ENCODE measurements at regions not wholly inside any gene's neighbourhood (a gene's known extent, or its start where the extent isn't known, plus 50 kb on each side); places are given as distances from the start of the nearest gene placed in this dataset.
"Not testable (repeated sequence)": the region's sequence is repeated elsewhere in the genome, so short reads cannot be mapped to it uniquely, and the experiment has no call there.

GRCh38 chr14:38929416-38929815, 173.6 kb downstream of the SEC23A start:
- no TSS peak for BruUV-seq (replicated peaks)
- dilution Hi-C loops (cut with HindIII; ENCODE audit: low sequenced_read_pairs, unreplicated experiment) = no loop called here
- Histone ChIP-seq H3K27me3 (ENCODE audit: control insufficient read depth, insufficient read depth, low read length) (no peaks in the 10 kb centered on the region), H3K23ac (ENCODE audit: low read depth, low read length) (no peak overlapping the region), H4K8ac (ENCODE audit: low read depth in 2 of 2, low read length in 2 of 2) (no peak overlapping the region), H4K20me1 (ENCODE audit: insufficient read depth, low read length) (no peaks in the 10 kb centered on the region), H3K79me1 (ENCODE audit: low read depth in 1 of 2, low read length in 2 of 2) (no peaks in the 10 kb centered on the region), H2BK5ac (ENCODE audit: low read depth, low read length, poor library complexity, severe bottlenecking) (no peak overlapping the region), H4K91ac (ENCODE audit: insufficient read depth, low read depth, low read length) (no peak overlapping the region), H3K4me3 (ENCODE audit: insufficient read depth, low read depth, low read length) (no peak overlapping the region), H2BK20ac (ENCODE audit: low read depth, low read length) (no peak overlapping the region), H2AFZ (replicated peaks; ENCODE audit: low read length, poor library complexity) (no peak overlapping the region), H2AK5ac (ENCODE audit: low read depth, low read length) (no peak overlapping the region), H2BK15ac (ENCODE audit: low read depth, low read length) (no peak overlapping the region), H3K14ac (replicated peaks; ENCODE audit: low read depth, low read length) (no peak overlapping the region), H2AK9ac (replicated peaks; ENCODE audit: low read depth, low read length, poor library complexity) (no peak overlapping the region), H3K9me1 (ENCODE audit: insufficient read depth, low read length) (no peaks in the 10 kb centered on the region), H3K9me3 (ENCODE audit: control insufficient read depth, insufficient read depth, low read length) (no peaks in the 10 kb centered on the region), H3K56ac (ENCODE audit: extremely low read depth, insufficient read depth, low read length) (no peak overlapping the region), H3K4ac (ENCODE audit: low read depth, low read length) (no peak overlapping the region), H4K5ac (ENCODE audit: low read depth, low read length) (no peak overlapping the region), H2BK120ac (ENCODE audit: low read depth, low read length) (no peak overlapping the region), H3K18ac (ENCODE audit: low read depth, low read length) (no peak overlapping the region), H3K4me1 (ENCODE audit: control insufficient read depth, insufficient read depth, low read length) (no peaks in the 10 kb centered on the region), H3K4me2 (ENCODE audit: low read depth, low read length) (no peak overlapping the region), H3K27ac (ENCODE audit: insufficient read depth, low read length) (no peak overlapping the region), H3K9ac (ENCODE audit: low read depth, low read length) (no peak overlapping the region), H3K36me3 (ENCODE audit: control insufficient read depth, insufficient read depth, low read length) (no peaks in the 10 kb centered on the region)
- in situ Hi-C loops (cut with MboI; ENCODE audit: low sequenced_read_pairs) = no loop called here
- intact Hi-C loops (cut with micrococcal nuclease) = no loop called here
- TF ChIP-seq FOS (IDR thresholded peaks at IDR 0.05; ENCODE audit: low read depth, low read length) (no peak), RFX5 (IDR thresholded peaks at IDR 0.05; ENCODE audit: low read depth, low read length) (no peak), MAZ (IDR thresholded peaks at IDR 0.05; ENCODE audit: borderline replicate concordance, low read depth, low read length) (no peak), CEBPB (IDR thresholded peaks at IDR 0.05; ENCODE audit: low read depth, low read length) (no peak), CTCF (conservative IDR thresholded peaks at IDR 0.05; ENCODE audit: low read depth, low read length) (no peak)
- ChIA-PET CTCF (no interaction called here), POLR2A (ENCODE audit: unreplicated experiment) (no interaction called here)
- no peak for DNase-seq
- ATAC-seq (ENCODE audit: low read depth) = no peak

GRCh38 chr14:38921893-38922292, 181.1 kb downstream of the SEC23A start:
- H2BK20ac ChIP-seq (ENCODE audit: low read depth, low read length); BruUV-seq (replicated peaks): not testable (repeated sequence)
- 74% methylated on average over 9 of the region's 11 CpGs; no CpG with 5 or more reads in 1 of the 2 experiments for WGBS, 2 experiments (ENCODE audit: extremely low coverage in 2 of 2, insufficient read length in 1 of 2)

More at GRCh38 chr14:38921893-38922292, 181.1 kb downstream of the SEC23A start:
- H2AK9ac ChIP-seq (replicated peaks; ENCODE audit: low read depth, low read length, poor library complexity); H3K18ac ChIP-seq (ENCODE audit: low read depth, low read length); H3K4ac ChIP-seq (ENCODE audit: low read depth, low read length); H3K27ac ChIP-seq (ENCODE audit: insufficient read depth, low read length); in situ Hi-C loops (cut with MboI; ENCODE audit: low sequenced_read_pairs); H2AFZ ChIP-seq (replicated peaks; ENCODE audit: low read length, poor library complexity); H2BK15ac ChIP-seq (ENCODE audit: low read depth, low read length); H3K4me1 ChIP-seq (ENCODE audit: control insufficient read depth, insufficient read depth, low read length); intact Hi-C loops (cut with micrococcal nuclease); H4K8ac ChIP-seq (ENCODE audit: low read depth in 2 of 2, low read length in 2 of 2); H2BK5ac ChIP-seq (ENCODE audit: low read depth, low read length, poor library complexity, severe bottlenecking); H4K91ac ChIP-seq (ENCODE audit: insufficient read depth, low read depth, low read length); H4K20me1 ChIP-seq (ENCODE audit: insufficient read depth, low read length); POLR2A ChIA-PET (ENCODE audit: unreplicated experiment); ATAC-seq (ENCODE audit: low read depth); H3K56ac ChIP-seq (ENCODE audit: extremely low read depth, insufficient read depth, low read length); H4K5ac ChIP-seq (ENCODE audit: low read depth, low read length); H3K14ac ChIP-seq (replicated peaks; ENCODE audit: low read depth, low read length); DNase-seq; CTCF ChIA-PET; H3K27me3 ChIP-seq (ENCODE audit: control insufficient read depth, insufficient read depth, low read length); H2BK120ac ChIP-seq (ENCODE audit: low read depth, low read length); H3K9ac ChIP-seq (ENCODE audit: low read depth, low read length); H3K36me3 ChIP-seq (ENCODE audit: control insufficient read depth, insufficient read depth, low read length); H3K9me1 ChIP-seq (ENCODE audit: insufficient read depth, low read length); dilution Hi-C loops (cut with HindIII; ENCODE audit: low sequenced_read_pairs, unreplicated experiment); H3K79me1 ChIP-seq (ENCODE audit: low read depth in 1 of 2, low read length in 2 of 2); H2AK5ac ChIP-seq (ENCODE audit: low read depth, low read length); H3K4me3 ChIP-seq (ENCODE audit: insufficient read depth, low read depth, low read length); H3K4me2 ChIP-seq (ENCODE audit: low read depth, low read length); H3K9me3 ChIP-seq (ENCODE audit: control insufficient read depth, insufficient read depth, low read length); H3K23ac ChIP-seq (ENCODE audit: low read depth, low read length): not testable (repeated sequence)
